Activated CD4-positive, alpha-beta memory T cell treated with anti-CD3 and anti-CD28 coated beads for 36 hours (primary cell): ENCODE measurements at regions not wholly inside any gene's neighbourhood (a gene's known extent, or its start where the extent isn't known, plus 50 kb on each side); places are given as distances from the start of the nearest gene placed in this dataset.
"Not testable (repeated sequence)": the region's sequence is repeated elsewhere in the genome, so short reads cannot be mapped to it uniquely, and the experiment has no call there.

Source experiments
- CTCF ChIA-PET: fragments of 350-600 bp; sonication (Branson Sonifier 250); formaldehyde crosslinking; loops from one replicate; lab custom pipeline; 2021; ENCODE audit warnings: antibody characterized with exemption, inconsistent platforms; lab: Charles Lee
- POLR2A ChIA-PET: fragments of 350-600 bp; sonication (Branson Sonifier 250); formaldehyde crosslinking; loops from one replicate; lab custom pipeline; 2021; ENCODE audit warnings: antibody characterized with exemption; lab: Charles Lee
- DNase-seq: peaks from one replicate; pipeline ENCODE4 v3.0.0-alpha.2; 2020
- H3K27ac Mint-ChIP-seq: one replicate; pipeline ENCODE4 v1.8.0; 2021; ENCODE audit warnings: mixed read lengths
- H3K27me3 Mint-ChIP-seq: one replicate; pipeline ENCODE4 v1.8.0; 2021; ENCODE audit warnings: mixed read lengths
- H3K36me3 Mint-ChIP-seq: one replicate; pipeline ENCODE4 v1.8.0; 2021; ENCODE audit warnings: mixed read lengths
- H3K4me1 Mint-ChIP-seq: one replicate; pipeline ENCODE4 v1.8.0; 2021; ENCODE audit warnings: low read depth, mixed read lengths
- H3K4me3 Mint-ChIP-seq: one replicate; pipeline ENCODE4 v1.8.0; 2021; ENCODE audit warnings: mild to moderate bottlenecking, mixed read lengths
- H3K9me3 Mint-ChIP-seq: one replicate; pipeline ENCODE4 v1.8.0; 2021; ENCODE audit warnings: mixed read lengths
- intact Hi-C: fragments of 100-400 bp; cut with micrococcal nuclease; formaldehyde crosslinking; loops from one replicate; pipeline ENCODE4 v1.15.1; 2023

- CTCF ChIA-PET = no interaction called here
- Mint-ChIP-seq H3K36me3 (no peaks in the 10 kb centered on the region), H3K4me1 (no peaks in the 10 kb centered on the region), H3K27me3 (no peaks in the 10 kb centered on the region), H3K27ac (no peak overlapping the region), H3K4me3 (no peak overlapping the region), H3K9me3 (peaks cover 8% of the 10 kb centered on the region)
- POLR2A ChIA-PET = no interaction called here
- DNase-seq = no peak
- intact Hi-C loops = no loop called here
Measured at GRCh38 chr6:84862843-84863242, 98.4 kb upstream of the TBX18 start.

GRCh38 chr6:84860920-84861319, 96.5 kb upstream of the TBX18 start:
- intact Hi-C loops = no loop called here
- H3K4me1 Mint-ChIP-seq = no peaks in the 10 kb centered on the region
- POLR2A ChIA-PET = no interaction called here

GRCh38 chr6:84860509-84860908, 96.1 kb upstream of the TBX18 start:
- Mint-ChIP-seq H3K4me3 (no peak overlapping the region), H3K9me3 (peaks cover 13% of the 10 kb centered on the region), H3K27me3 (no peaks in the 10 kb centered on the region), H3K4me1 (no peaks in the 10 kb centered on the region), H3K27ac (no peak overlapping the region), H3K36me3 (no peaks in the 10 kb centered on the region)
- DNase-seq = no peak
- POLR2A ChIA-PET = no interaction called here
- CTCF ChIA-PET = no interaction called here
- intact Hi-C loops = no loop called here

More at GRCh38 chr6:84860920-84861319, 96.5 kb upstream of the TBX18 start:
- peaks cover 11% of the 10 kb centered on the region for H3K9me3 Mint-ChIP-seq
- DNase-seq = no peak
- CTCF ChIA-PET = no interaction called here
- no peaks in the 10 kb centered on the region for H3K36me3 Mint-ChIP-seq
- no peak overlapping the region for H3K4me3 Mint-ChIP-seq
- no peaks in the 10 kb centered on the region for H3K27me3 Mint-ChIP-seq
- no peak overlapping the region for H3K27ac Mint-ChIP-seq

GRCh38 chr6:84854811-84855400, 90.5 kb upstream of the TBX18 start:
- Mint-ChIP-seq H3K4me1 (no peaks in the 10 kb centered on the region), H3K27ac (no peak overlapping the region), H3K36me3 (no peaks in the 10 kb centered on the region), H3K27me3 (no peaks in the 10 kb centered on the region), H3K9me3 (peaks cover 8% of the 10 kb centered on the region), H3K4me3 (no peak overlapping the region)
- no peak for DNase-seq
- intact Hi-C loops = no loop called here
- ChIA-PET POLR2A (no interaction called here), CTCF (no interaction called here)

GRCh38 chr6:84853901-84854300, 89.5 kb upstream of the TBX18 start:
- no peaks in the 10 kb centered on the region for H3K4me1 Mint-ChIP-seq
- H3K36me3 Mint-ChIP-seq = no peaks in the 10 kb centered on the region
- no peaks in the 10 kb centered on the region for H3K27me3 Mint-ChIP-seq
- no peak overlapping the region for H3K4me3 Mint-ChIP-seq
- POLR2A ChIA-PET = no interaction called here
- H3K27ac Mint-ChIP-seq = no peak overlapping the region
- intact Hi-C loops = no loop called here
- H3K9me3 Mint-ChIP-seq = peaks cover 8% of the 10 kb centered on the region
- CTCF ChIA-PET = no interaction called here
- no peak for DNase-seq

GRCh38 chr6:84848960-84849359, 84.6 kb upstream of the TBX18 start:
- intact Hi-C loops = no loop called here
- H3K27ac Mint-ChIP-seq = no peak overlapping the region
- ChIA-PET CTCF (no interaction called here), POLR2A (no interaction called here)
- no peaks in the 10 kb centered on the region for H3K36me3 Mint-ChIP-seq
- no peaks in the 10 kb centered on the region for H3K27me3 Mint-ChIP-seq
- H3K4me3 Mint-ChIP-seq = no peak overlapping the region
- no peak for DNase-seq
- no peaks in the 10 kb centered on the region for H3K4me1 Mint-ChIP-seq
- peaks cover 2% of the 10 kb centered on the region for H3K9me3 Mint-ChIP-seq

GRCh38 chr6:84847390-84848160, 83.2 kb upstream of the TBX18 start:
- POLR2A ChIA-PET = no interaction called here
- DNase-seq = no peak
- Mint-ChIP-seq H3K27me3 (no peaks in the 10 kb centered on the region), H3K9me3 (peaks cover 2% of the 10 kb centered on the region), H3K27ac (no peak overlapping the region), H3K4me1 (no peaks in the 10 kb centered on the region), H3K4me3 (no peak overlapping the region), H3K36me3 (no peaks in the 10 kb centered on the region)
- intact Hi-C loops = no loop called here
- CTCF ChIA-PET = no interaction called here

GRCh38 chr6:84842525-84843166, 78.2 kb upstream of the TBX18 start:
- POLR2A ChIA-PET = no interaction called here
- CTCF ChIA-PET = no interaction called here
- intact Hi-C loops = no loop called here
- no peak overlapping the region for H3K27ac Mint-ChIP-seq
- no peaks in the 10 kb centered on the region for H3K27me3 Mint-ChIP-seq
- no peak for DNase-seq
- H3K4me3 Mint-ChIP-seq = no peak overlapping the region
- H3K9me3 Mint-ChIP-seq = peaks cover 5% of the 10 kb centered on the region
- H3K4me1 Mint-ChIP-seq = no peaks in the 10 kb centered on the region
- no peaks in the 10 kb centered on the region for H3K36me3 Mint-ChIP-seq

GRCh38 chr6:84837068-84837866, 72.9 kb upstream of the TBX18 start:
- H3K4me1 Mint-ChIP-seq, H3K4me3 Mint-ChIP-seq, H3K27me3 Mint-ChIP-seq, H3K36me3 Mint-ChIP-seq, intact Hi-C loops, H3K27ac Mint-ChIP-seq, DNase-seq, POLR2A ChIA-PET, H3K9me3 Mint-ChIP-seq, CTCF ChIA-PET: not testable (repeated sequence)

GRCh38 chr6:84836366-84836765, 72.0 kb upstream of the TBX18 start:
- no peaks in the 10 kb centered on the region for H3K4me1 Mint-ChIP-seq

GRCh38 chr6:84835340-84835739, 70.9 kb upstream of the TBX18 start:
- H3K9me3 Mint-ChIP-seq = peaks cover 3% of the 10 kb centered on the region
- CTCF ChIA-PET = no interaction called here
- POLR2A ChIA-PET = no interaction called here
- H3K36me3 Mint-ChIP-seq = no peaks in the 10 kb centered on the region
- DNase-seq = no peak
- intact Hi-C loops = no loop called here
- H3K4me3 Mint-ChIP-seq = no peak overlapping the region
- H3K27me3 Mint-ChIP-seq = no peaks in the 10 kb centered on the region
- no peaks in the 10 kb centered on the region for H3K4me1 Mint-ChIP-seq
- no peak overlapping the region for H3K27ac Mint-ChIP-seq

More at GRCh38 chr6:84836366-84836765, 72.0 kb upstream of the TBX18 start:
- POLR2A ChIA-PET = no interaction called here
- Mint-ChIP-seq H3K4me3 (no peak overlapping the region), H3K27ac (no peak overlapping the region), H3K27me3 (no peaks in the 10 kb centered on the region), H3K36me3 (no peaks in the 10 kb centered on the region), H3K9me3 (peaks cover 3% of the 10 kb centered on the region)
- CTCF ChIA-PET = no interaction called here
- no peak for DNase-seq
- intact Hi-C loops = no loop called here

- intact Hi-C loops, H3K9me3 Mint-ChIP-seq, H3K4me3 Mint-ChIP-seq, H3K27me3 Mint-ChIP-seq, POLR2A ChIA-PET, H3K4me1 Mint-ChIP-seq, H3K27ac Mint-ChIP-seq, H3K36me3 Mint-ChIP-seq, CTCF ChIA-PET, DNase-seq: not testable (repeated sequence)
Measured at GRCh38 chr6:84831924-84832323, 67.5 kb upstream of the TBX18 start.
